Activated CD8-positive, alpha-beta T cell treated with anti-CD3 and anti-CD28 coated beads for 36 hours (primary cell): ENCODE measurements at regions not wholly inside any gene's neighbourhood (a gene's known extent, or its start where the extent isn't known, plus 50 kb on each side); places are given as distances from the start of the nearest gene placed in this dataset.

Experiments
- ATAC-seq: fragments of 200-7000 bp; cut with Tn5 transposase; one replicate; pipeline ENCODE4 v1.10.0; 2021; ENCODE audit warnings: mild to moderate bottlenecking, moderate library complexity
- CTCF ChIA-PET: fragments of 350-600 bp; sonication (Branson Sonifier 250); formaldehyde crosslinking; loops from one replicate; lab custom pipeline; 2021; ENCODE audit warnings: antibody characterized with exemption; lab: Charles Lee
- POLR2A ChIA-PET: fragments of 350-600 bp; sonication (Branson Sonifier 250); formaldehyde crosslinking; loops from one replicate; lab custom pipeline; 2021; ENCODE audit warnings: antibody characterized with exemption; lab: Charles Lee
- DNase-seq: peaks from one replicate; pipeline ENCODE4 v3.0.0-alpha.2; 2020
- H3K27ac Mint-ChIP-seq: one replicate; pipeline ENCODE4 v1.8.0; 2021; ENCODE audit warnings: mild to moderate bottlenecking, mixed read lengths
- H3K27me3 Mint-ChIP-seq: one replicate; pipeline ENCODE4 v1.8.0; 2021; ENCODE audit warnings: mixed read lengths
- H3K36me3 Mint-ChIP-seq: one replicate; pipeline ENCODE4 v1.8.0; 2021; ENCODE audit warnings: low read depth, mixed read lengths
- H3K4me1 Mint-ChIP-seq: one replicate; pipeline ENCODE4 v1.8.0; 2021; ENCODE audit warnings: low read depth, mixed read lengths
- H3K4me3 Mint-ChIP-seq: one replicate; pipeline ENCODE4 v1.8.0; 2021; ENCODE audit warnings: mild to moderate bottlenecking, moderate library complexity, mixed read lengths
- H3K9me3 Mint-ChIP-seq: one replicate; pipeline ENCODE4 v1.8.0; 2021; ENCODE audit warnings: mixed read lengths
- CTCF ChIP-seq: fragments of 200-600 bp; IDR thresholded peaks from one replicate; pipeline ENCODE4 v1.8.0; 2022; ENCODE audit warnings: antibody characterized with exemption, mild to moderate bottlenecking
- intact Hi-C: fragments of 100-400 bp; cut with micrococcal nuclease; formaldehyde crosslinking; loops from one replicate; pipeline ENCODE4 v1.10.0; 2022

GRCh38 chr7:1311406-1312135 lies 78.9 kb downstream of the UNCX start:
- intact Hi-C loops, result no loop called here
- Mint-ChIP-seq H3K27ac (no peak overlapping the region), H3K9me3 (no peaks in the 10 kb centered on the region), H3K4me1 (no peaks in the 10 kb centered on the region), H3K4me3 (no peak overlapping the region), H3K27me3 (peaks cover 2% of the 10 kb centered on the region), H3K36me3 (no peaks in the 10 kb centered on the region)
- ChIA-PET POLR2A (no interaction called here), CTCF (no interaction called here)
- DNase-seq (no peak), ATAC-seq (no peak)
- TF ChIP-seq CTCF, result no peak

- no peaks in the 10 kb centered on the region for H3K9me3 Mint-ChIP-seq
- no peak overlapping the region for H3K4me3 Mint-ChIP-seq
- DNase-seq (no peak), ATAC-seq (no peak)
- ChIA-PET POLR2A (no interaction called here), CTCF (no interaction called here)
- intact Hi-C loops, result no loop called here
- no peaks in the 10 kb centered on the region for H3K36me3 Mint-ChIP-seq
- H3K4me1 Mint-ChIP-seq, result no peaks in the 10 kb centered on the region
- no peak overlapping the region for H3K27ac Mint-ChIP-seq
- no peaks in the 10 kb centered on the region for H3K27me3 Mint-ChIP-seq
- TF ChIP-seq CTCF, result no peak
These were observed 79.7 kb downstream of the UNCX start for GRCh38 chr7:1312136-1313070.

- ATAC-seq, result no peak
- Mint-ChIP-seq H3K27ac (no peak overlapping the region), H3K27me3 (no peaks in the 10 kb centered on the region), H3K4me1 (no peaks in the 10 kb centered on the region), H3K4me3 (no peak overlapping the region), H3K36me3 (no peaks in the 10 kb centered on the region), H3K9me3 (no peaks in the 10 kb centered on the region)
- no peak for DNase-seq
- ChIA-PET CTCF (no interaction called here), POLR2A (no interaction called here)
- intact Hi-C loops, result no loop called here
- no peak for TF ChIP-seq CTCF
These were observed 80.9 kb downstream of the UNCX start for GRCh38 chr7:1313613-1314012.

- Mint-ChIP-seq H3K4me3 (no peak overlapping the region), H3K9me3 (no peaks in the 10 kb centered on the region), H3K27ac (no peak overlapping the region), H3K27me3 (no peaks in the 10 kb centered on the region), H3K4me1 (no peaks in the 10 kb centered on the region), H3K36me3 (no peaks in the 10 kb centered on the region)
- TF ChIP-seq CTCF, result no peak
- ATAC-seq (no peak), DNase-seq (no peak)
- intact Hi-C loops, result no loop called here
- POLR2A ChIA-PET, result no interaction called here
- CTCF ChIA-PET, result no interaction called here
These were observed 81.6 kb downstream of the UNCX start for GRCh38 chr7:1314021-1314907.
